GM23338 (cell line): ENCODE measurements at regions not wholly inside any gene's neighbourhood (a gene's known extent, or its start where the extent isn't known, plus 50 kb on each side); places are given as distances from the start of the nearest gene placed in this dataset.

Source experiments
- ATAC-seq: fragments of 200-7000 bp; cut with Tn5 transposase; 3 replicates; pipeline ENCODE4 v1.9.1; 2020
- DNase-seq: peaks from one replicate; pipeline ENCODE4 v3.0.0-alpha.2; 2015; ENCODE audit warnings: low spot score
- H2AFZ ChIP-seq: fragments of 200-600 bp; sonication (generic); 2 replicates; pipeline ENCODE4 v1.8.0; 2016; ENCODE audit warnings: antibody characterized with exemption, mild to moderate bottlenecking, moderate library complexity
- H3F3A ChIP-seq: fragments of 200-600 bp; sonication (generic); replicated peaks from 2 replicates; pipeline ENCODE4 v1.8.0; 2017; ENCODE audit warnings: antibody characterized with exemption, mixed run types, low read depth
- H3K27ac ChIP-seq: fragments of 200-600 bp; sonication (generic); 2 replicates; pipeline ENCODE4 v1.6.1; 2016; ENCODE audit warnings: low read depth
- H3K27me3 ChIP-seq: fragments of 200-600 bp; sonication (generic); 2 replicates; pipeline ENCODE4 v1.8.0; 2016; ENCODE audit warnings: mild to moderate bottlenecking, mixed run types, moderate library complexity; ENCODE audit not compliant: insufficient read depth
- H3K36me3 ChIP-seq: fragments of 200-600 bp; sonication (generic); 2 replicates; pipeline ENCODE4 v1.8.0; 2016; ENCODE audit warnings: mild to moderate bottlenecking; ENCODE audit not compliant: insufficient read depth
- H3K4me1 ChIP-seq: fragments of 200-600 bp; sonication (generic); 2 replicates; pipeline ENCODE4 v1.8.0; 2016; ENCODE audit warnings: mild to moderate bottlenecking, moderate library complexity; ENCODE audit not compliant: insufficient read depth
- H3K4me2 ChIP-seq: fragments of 200-600 bp; sonication (generic); 2 replicates; pipeline ENCODE4 v1.7.1; 2017; ENCODE audit warnings: mixed run types
- H3K4me3 ChIP-seq: fragments of 200-600 bp; sonication (generic); 2 replicates; pipeline ENCODE4 v1.6.1; 2016; ENCODE audit warnings: mixed run types
- H3K79me2 ChIP-seq: fragments of 200-600 bp; sonication (generic); replicated peaks from 2 replicates; pipeline ENCODE4 v1.8.0; 2017; ENCODE audit warnings: mild to moderate bottlenecking; ENCODE audit not compliant: insufficient read depth
- H3K9me2 ChIP-seq: fragments of 200-600 bp; sonication (generic); 2 replicates; pipeline ENCODE4 v1.8.0; 2017; ENCODE audit not compliant: insufficient read depth
- H4K20me1 ChIP-seq: fragments of 200-600 bp; sonication (generic); replicated peaks from 2 replicates; pipeline ENCODE4 v1.8.0; 2017; ENCODE audit warnings: mild to moderate bottlenecking; ENCODE audit not compliant: insufficient read depth
- H3K27ac Mint-ChIP-seq: 2 replicates; pipeline ENCODE4 v1.8.0; 2020; ENCODE audit warnings: inconsistent platforms, mild to moderate bottlenecking, moderate library complexity, mixed read lengths
- H3K27me3 Mint-ChIP-seq: 3 replicates; pipeline ENCODE4 v1.8.0; 2022; ENCODE audit warnings: low read depth, mild to moderate bottlenecking, moderate library complexity, mixed read lengths, inconsistent platforms; ENCODE audit not compliant: insufficient read depth, poor library complexity
- H3K36me3 Mint-ChIP-seq: 3 replicates; pipeline ENCODE4 v1.8.0; 2021; ENCODE audit warnings: low read depth, mild to moderate bottlenecking, inconsistent platforms, moderate library complexity, mixed read lengths
- H3K4me1 Mint-ChIP-seq: 3 replicates; pipeline ENCODE4 v1.8.0; 2020; ENCODE audit warnings: mild to moderate bottlenecking, inconsistent platforms, mixed read lengths
- H3K4me3 Mint-ChIP-seq: 3 replicates; pipeline ENCODE4 v1.8.0; 2021; ENCODE audit warnings: moderate library complexity, mild to moderate bottlenecking, inconsistent platforms, mixed read lengths
- H3K9me3 Mint-ChIP-seq: 3 replicates; pipeline ENCODE4 v1.8.0; 2020; ENCODE audit warnings: moderate library complexity, mild to moderate bottlenecking, inconsistent platforms, mixed read lengths
- CREB1 ChIP-seq: fragments of 250-450 bp; sonication (Bioruptor Pico); IDR thresholded peaks from 2 replicates; pipeline ENCODE4 v1.5.0; 2020; ENCODE audit warnings: low read depth, mild to moderate bottlenecking, moderate library complexity
- EZH2 ChIP-seq: fragments of 200-600 bp; sonication (generic); IDR thresholded peaks from one replicate; pipeline ENCODE4 v1.8.0; 2017; ENCODE audit warnings: antibody characterized with exemption, mild to moderate bottlenecking, low read depth; ENCODE audit not compliant: unreplicated experiment
- JUNB ChIP-seq: IDR thresholded peaks from one replicate; pipeline ENCODE4 v1.6.1; 2016; ENCODE audit warnings: antibody characterized with exemption; ENCODE audit not compliant: unreplicated experiment
- NANOG ChIP-seq: IDR thresholded peaks from 2 replicates; pipeline ENCODE4 v1.6.1; 2016; ENCODE audit warnings: antibody characterized with exemption, borderline replicate concordance
- ZNF114 ChIP-seq: fragments of 250-450 bp; sonication (Bioruptor Pico); IDR thresholded peaks from 2 replicates; pipeline ENCODE4 v1.5.0; 2020; ENCODE audit warnings: mild to moderate bottlenecking, moderate library complexity
- ZNF331 ChIP-seq: fragments of 250-450 bp; sonication (Bioruptor Pico); IDR thresholded peaks from 2 replicates; pipeline ENCODE4 v1.5.0; 2020; ENCODE audit warnings: low read depth, mild to moderate bottlenecking, moderate library complexity
- ZNF462 ChIP-seq: fragments of 250-450 bp; sonication (Bioruptor Pico); IDR thresholded peaks from 2 replicates; pipeline ENCODE4 v1.5.0; 2020; ENCODE audit warnings: mild to moderate bottlenecking, moderate library complexity

DNA sequence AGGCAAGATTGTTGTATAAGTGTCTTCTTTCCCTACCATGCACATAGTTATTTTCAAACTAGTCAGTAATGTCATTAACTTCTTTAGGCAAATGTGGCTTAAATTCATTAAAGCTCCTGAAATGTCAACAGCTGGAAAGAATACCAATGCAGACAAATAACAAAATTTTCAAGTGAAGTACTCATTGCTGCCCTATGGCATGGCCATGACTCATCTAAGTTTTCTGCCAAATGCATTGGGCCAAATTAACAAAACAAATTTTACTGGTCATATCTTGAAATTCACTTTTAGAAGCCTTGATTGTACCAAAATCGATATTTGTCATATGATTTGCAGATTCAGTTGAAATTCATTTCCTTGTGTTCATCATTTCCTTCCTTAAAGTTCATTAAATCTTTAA is 915.9 kb downstream of the SLC6A15 start (continued):
- TF ChIP-seq ZNF462 (CRISPR knock-in tag) (no peak), EZH2 (no peak), JUNB (no peak), ZNF331 (CRISPR knock-in tag) (no peak)

DNA sequence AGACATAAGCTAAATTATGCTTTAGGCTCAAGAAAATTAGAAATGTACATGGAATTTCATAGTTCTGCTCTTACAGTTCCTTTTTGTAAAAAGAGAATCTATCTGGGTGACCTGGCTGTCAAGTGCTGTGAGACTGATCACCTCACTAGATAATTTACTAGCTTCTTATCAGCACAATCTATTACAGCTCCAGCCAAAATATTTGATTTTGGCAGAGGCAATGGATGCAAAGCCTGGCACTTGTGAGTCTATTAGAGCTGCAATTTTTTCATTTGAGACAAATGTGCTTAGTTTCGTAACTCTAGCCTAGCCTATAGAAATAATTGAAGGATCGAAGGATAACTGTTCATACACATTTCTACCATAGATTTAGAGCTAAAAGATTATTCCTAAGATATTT is 927.5 kb downstream of the SLC6A15 start:
- no peaks in the 10 kb centered on the region for H3K36me3 Mint-ChIP-seq
- H3K4me3 Mint-ChIP-seq, result no peak overlapping the region
- H3K9me3 Mint-ChIP-seq, result no peaks in the 10 kb centered on the region
- H3K36me3 ChIP-seq, result no peaks in the 10 kb centered on the region
- TF ChIP-seq CREB1 (no peak), ZNF114 (CRISPR knock-in tag) (no peak), EZH2 (no peak), NANOG (no peak)
- ATAC-seq (no peak), DNase-seq (no peak)
- no peak overlapping the region for H3K4me2 ChIP-seq
- no peaks in the 10 kb centered on the region for H3K9me2 ChIP-seq
- no peaks in the 10 kb centered on the region for H3F3A ChIP-seq
- H3K27ac Mint-ChIP-seq, result no peak overlapping the region
- H2AFZ ChIP-seq, result no peak overlapping the region
- H3K4me1 ChIP-seq, result peaks cover 6% of the 10 kb centered on the region; the same call in 1 of the 2 replicates
- H3K4me1 Mint-ChIP-seq, result peaks cover 8% of the 10 kb centered on the region; the same call in 2 of the 3 replicates
- H3K4me3 ChIP-seq, result no peak overlapping the region
- no peak overlapping the region for H3K27ac ChIP-seq
- H3K27me3 Mint-ChIP-seq, result no peaks in the 10 kb centered on the region
- no peaks in the 10 kb centered on the region for H4K20me1 ChIP-seq
- no peaks in the 10 kb centered on the region for H3K27me3 ChIP-seq
- no peaks in the 10 kb centered on the region for H3K79me2 ChIP-seq
